ENCODE measurements at regions not wholly inside any gene's neighbourhood (a gene's known extent, or its start where the extent isn't known, plus 50 kb on each side); places are given as distances from the start of the nearest gene placed in this dataset.

GRCh38 chrX:43481576-43481975, 174.5 kb upstream of the MAOA start:
- FAIRE-seq, result no peak

GRCh38 chrX:43493756-43494155, 162.3 kb upstream of the MAOA start:
- DNase-seq (ENCODE audit: insufficient read length, low spot score) (no peak), FAIRE-seq (no peak)

More at GRCh38 chrX:43481576-43481975, 174.5 kb upstream of the MAOA start:
- DNase-seq (ENCODE audit: insufficient read length, low spot score), result no peak

GRCh38 chrX:43500246-43500645, 155.9 kb upstream of the MAOA start:
- FAIRE-seq (no peak), DNase-seq (ENCODE audit: insufficient read length, low spot score) (no peak)

GRCh38 chrX:43500996-43501694, 155.0 kb upstream of the MAOA start:
- no peak for FAIRE-seq
- no peak for DNase-seq (ENCODE audit: insufficient read length, low spot score)

GRCh38 chrX:43504394-43504793, 151.7 kb upstream of the MAOA start:
- no peak for FAIRE-seq
- no peak for DNase-seq (ENCODE audit: insufficient read length, low spot score)

- FAIRE-seq, result no peak
Observed at GRCh38 chrX:43505769-43506168, 150.3 kb upstream of the MAOA start.

GRCh38 chrX:43508694-43509093, 147.4 kb upstream of the MAOA start:
- DNase-seq (ENCODE audit: insufficient read length, low spot score), result no peak
- no peak for FAIRE-seq

More at GRCh38 chrX:43505769-43506168, 150.3 kb upstream of the MAOA start:
- DNase-seq (ENCODE audit: insufficient read length, low spot score), result no peak

- no peak for DNase-seq (ENCODE audit: insufficient read length, low spot score)
- FAIRE-seq, result no peak
Observed at GRCh38 chrX:43510209-43510608, 145.9 kb upstream of the MAOA start.

- FAIRE-seq, result no peak
- no peak for DNase-seq (ENCODE audit: insufficient read length, low spot score)
Observed at GRCh38 chrX:43513085-43513484, 143.0 kb upstream of the MAOA start.

GRCh38 chrX:43514820-43515219, 141.3 kb upstream of the MAOA start:
- DNase-seq (ENCODE audit: insufficient read length, low spot score), result no peak
- no peak for FAIRE-seq

- DNase-seq (ENCODE audit: insufficient read length, low spot score) (no peak), FAIRE-seq (no peak)
Observed at GRCh38 chrX:43522582-43522981, 133.5 kb upstream of the MAOA start.

- FAIRE-seq (no peak), DNase-seq (ENCODE audit: insufficient read length, low spot score) (no peak)
Observed at GRCh38 chrX:43525901-43526610, 130.0 kb upstream of the MAOA start.

- no peak for FAIRE-seq
- DNase-seq (ENCODE audit: insufficient read length, low spot score), result no peak
Observed at GRCh38 chrX:43526878-43527277, 129.2 kb upstream of the MAOA start.

- DNase-seq (ENCODE audit: insufficient read length, low spot score) (no peak), FAIRE-seq (no peak)
Observed at GRCh38 chrX:43527801-43528200, 128.3 kb upstream of the MAOA start.

- FAIRE-seq (no peak), DNase-seq (ENCODE audit: insufficient read length, low spot score) (no peak)
Observed at GRCh38 chrX:43530837-43531236, 125.3 kb upstream of the MAOA start.

- no peak for DNase-seq (ENCODE audit: insufficient read length, low spot score)
- no peak for FAIRE-seq
Observed at GRCh38 chrX:43540318-43540717, 115.8 kb upstream of the MAOA start.

- FAIRE-seq (no peak), DNase-seq (ENCODE audit: insufficient read length, low spot score) (no peak)
Observed at GRCh38 chrX:43551590-43551989, 104.5 kb upstream of the MAOA start.

- FAIRE-seq (no peak), DNase-seq (ENCODE audit: insufficient read length, low spot score) (no peak)
Observed at GRCh38 chrX:43552156-43552555, 103.9 kb upstream of the MAOA start.

- FAIRE-seq, result no peak
- DNase-seq (ENCODE audit: insufficient read length, low spot score), result no peak
Observed at GRCh38 chrX:43552703-43553102, 103.4 kb upstream of the MAOA start.

- FAIRE-seq (no peak), DNase-seq (ENCODE audit: insufficient read length, low spot score) (no peak)
Observed at GRCh38 chrX:43553257-43553656, 102.8 kb upstream of the MAOA start.

GRCh38 chrX:43556207-43556606, 99.9 kb upstream of the MAOA start:
- DNase-seq (ENCODE audit: insufficient read length, low spot score) (no peak), FAIRE-seq (no peak)

GRCh38 chrX:43557792-43558191, 98.3 kb upstream of the MAOA start:
- FAIRE-seq (no peak), DNase-seq (ENCODE audit: insufficient read length, low spot score) (peak; percentile 32)
